Neural cell (in vitro differentiated cells): ENCODE measurements at regions not wholly inside any gene's neighbourhood (a gene's known extent, or its start where the extent isn't known, plus 50 kb on each side); places are given as distances from the start of the nearest gene placed in this dataset.

Source experiments
- H2AFZ ChIP-seq: fragments of 200-600, 300-800 bp; sonication (generic), shearing (Covaris generic); 2 replicates; pipeline ENCODE4 v1.6.0; 2014; ENCODE audit warnings: low read depth, mild to moderate bottlenecking, antibody characterized with exemption, low read length, moderate library complexity
- H3F3A ChIP-seq: fragments of 200-600 bp; shearing (Covaris generic); 2 replicates; pipeline ENCODE4 v1.6.1; 2016; ENCODE audit warnings: mild to moderate bottlenecking, moderate library complexity, mixed read lengths, antibody characterized with exemption, low read length; ENCODE audit not compliant: insufficient read depth, poor library complexity, severe bottlenecking
- H3K27ac ChIP-seq: fragments of 200-600, 300-800 bp; sonication (generic), shearing (Covaris generic); 2 replicates; pipeline ENCODE4 v1.5.1; 2014; ENCODE audit warnings: mild to moderate bottlenecking, low read length, moderate library complexity
- H3K27me3 ChIP-seq: fragments of 300-800, 200-600 bp; sonication (generic), shearing (Covaris generic); 2 replicates; pipeline ENCODE4 v1.6.0; 2014; ENCODE audit warnings: mild to moderate bottlenecking, low read depth, low read length, moderate library complexity; ENCODE audit not compliant: insufficient read depth
- H3K36me3 ChIP-seq: fragments of 300-800, 200-600 bp; sonication (generic), shearing (Covaris generic); 2 replicates; pipeline ENCODE4 v1.5.1; 2014; ENCODE audit warnings: mild to moderate bottlenecking, antibody characterized with exemption, low read length, moderate library complexity; ENCODE audit not compliant: insufficient read depth
- H3K4me2 ChIP-seq: fragments of 300-800, 200-600 bp; sonication (generic), shearing (Covaris generic); 2 replicates; pipeline ENCODE4 v1.6.0; 2014; ENCODE audit warnings: mild to moderate bottlenecking, low read length
- H3K4me3 ChIP-seq: fragments of 300-800, 200-600 bp; sonication (generic), shearing (Covaris generic); 2 replicates; pipeline ENCODE4 v1.5.1; 2014; ENCODE audit warnings: mild to moderate bottlenecking, low read length, moderate library complexity
- H3K79me2 ChIP-seq: fragments of 200-600 bp; shearing (Covaris generic); replicated peaks from 2 replicates; pipeline ENCODE4 v1.6.0; 2014; ENCODE audit warnings: mild to moderate bottlenecking, low read length, moderate library complexity; ENCODE audit not compliant: insufficient read depth
- H3K9ac ChIP-seq: fragments of 300-800, 200-600 bp; sonication (generic), shearing (Covaris generic); 2 replicates; pipeline ENCODE4 v1.6.1; 2016; ENCODE audit warnings: mild to moderate bottlenecking, low read length, mixed read lengths
- H3K9me2 ChIP-seq: fragments of 200-600 bp; shearing (Covaris generic); 2 replicates; pipeline ENCODE4 v1.6.1; 2016; ENCODE audit warnings: mild to moderate bottlenecking, low read length, mixed read lengths; ENCODE audit not compliant: insufficient read depth
- H3K9me3 ChIP-seq: fragments of 200-600, 300-800 bp; sonication (generic), shearing (Covaris generic); 2 replicates; pipeline ENCODE4 v1.6.1; 2016; ENCODE audit warnings: mild to moderate bottlenecking, mixed run types, low read length, moderate library complexity, mixed read lengths
- H4K20me1 ChIP-seq: fragments of 200-600 bp; shearing (Covaris generic); 2 replicates; pipeline ENCODE4 v1.6.1; 2016; ENCODE audit warnings: mild to moderate bottlenecking, mixed run types; ENCODE audit not compliant: insufficient read depth
- EP300 ChIP-seq: fragments of 450-650 bp; conservative IDR thresholded peaks from 2 replicates; pipeline ENCODE4 v1.6.1; 2014; ENCODE audit warnings: antibody characterized with exemption, mild to moderate bottlenecking, moderate library complexity; ENCODE audit not compliant: poor library complexity, severe bottlenecking
- EZH2 ChIP-seq: fragments of 200-600, 300-800 bp; shearing (Covaris generic), sonication (generic); IDR thresholded peaks from 2 replicates; pipeline ENCODE4 v1.6.1; 2014; ENCODE audit warnings: antibody characterized with exemption, low read length, borderline replicate concordance, mild to moderate bottlenecking; ENCODE audit not compliant: insufficient read depth, poor library complexity, severe bottlenecking
- MXI1 ChIP-seq: fragments of 450-650 bp; conservative IDR thresholded peaks from 2 replicates; pipeline ENCODE4 v1.6.1; 2014; ENCODE audit warnings: antibody characterized with exemption, mild to moderate bottlenecking; ENCODE audit not compliant: poor library complexity, severe bottlenecking
- POLR2AphosphoS5 ChIP-seq: IDR thresholded peaks from 2 replicates; pipeline ENCODE4 v1.6.1; 2012
- RAD21 ChIP-seq: fragments of 450-650 bp; conservative IDR thresholded peaks from 2 replicates; pipeline ENCODE4 v1.6.1; 2014; ENCODE audit warnings: antibody characterized with exemption, mild to moderate bottlenecking, moderate library complexity
- SMC3 ChIP-seq: fragments of 450-650 bp; conservative IDR thresholded peaks from 2 replicates; pipeline ENCODE4 v1.6.1; 2014; ENCODE audit warnings: antibody characterized with exemption, mild to moderate bottlenecking, moderate library complexity; ENCODE audit not compliant: poor library complexity
- TAF1 ChIP-seq: IDR thresholded peaks from 2 replicates; pipeline ENCODE4 v1.6.1; 2012; ENCODE audit warnings: low read depth
- TF ChIP-seq, protein P1 (sequence below): IDR thresholded peaks from 2 replicates; pipeline ENCODE4 v1.6.1; 2012; ENCODE audit warnings: borderline replicate concordance
- TF ChIP-seq, protein P2 (sequence below): fragments of 450-650 bp; IDR thresholded peaks from 2 replicates; pipeline ENCODE4 v1.5.1; 2014; ENCODE audit warnings: antibody characterized with exemption, mild to moderate bottlenecking, moderate library complexity; ENCODE audit not compliant: poor library complexity, severe bottlenecking

DNA sequence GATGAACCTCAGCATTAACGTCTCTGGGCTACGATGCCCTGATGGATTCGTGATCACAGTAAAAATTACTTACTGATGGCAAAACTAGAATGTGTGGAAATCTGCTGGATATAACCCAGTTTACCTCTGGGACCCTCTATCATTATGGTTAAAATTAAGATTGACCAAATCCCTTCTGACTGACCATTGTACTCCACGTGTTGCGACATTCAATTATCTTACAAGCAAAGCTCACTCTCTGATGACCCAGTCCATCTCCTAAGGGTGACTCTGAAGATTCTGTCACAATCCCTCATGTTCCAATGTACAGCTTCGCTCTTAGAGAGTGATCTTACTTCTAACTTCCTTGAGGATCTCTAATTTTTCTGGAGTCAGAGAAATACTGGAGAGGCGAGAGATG is 288.5 kb upstream of the RUNX1 start:
- no peaks in the 10 kb centered on the region for H3K9me3 ChIP-seq
- H3K9me2 ChIP-seq: no peaks in the 10 kb centered on the region
- H3K9ac ChIP-seq: no peak overlapping the region
- H3K27ac ChIP-seq: no peak overlapping the region
- no peaks in the 10 kb centered on the region for H3F3A ChIP-seq
- no peak overlapping the region for H2AFZ ChIP-seq
- H3K4me2 ChIP-seq: no peak overlapping the region
- no peak overlapping the region for H3K4me3 ChIP-seq
- no peaks in the 10 kb centered on the region for H4K20me1 ChIP-seq
- no peaks in the 10 kb centered on the region for H3K79me2 ChIP-seq
- no peaks in the 10 kb centered on the region for H3K36me3 ChIP-seq
- H3K27me3 ChIP-seq: no peaks in the 10 kb centered on the region
- no peak for TF ChIP-seq RAD21
- no peak for TF ChIP-seq MXI1
- TF ChIP-seq POLR2AphosphoS5: no peak
- TF ChIP-seq, protein P1, sequence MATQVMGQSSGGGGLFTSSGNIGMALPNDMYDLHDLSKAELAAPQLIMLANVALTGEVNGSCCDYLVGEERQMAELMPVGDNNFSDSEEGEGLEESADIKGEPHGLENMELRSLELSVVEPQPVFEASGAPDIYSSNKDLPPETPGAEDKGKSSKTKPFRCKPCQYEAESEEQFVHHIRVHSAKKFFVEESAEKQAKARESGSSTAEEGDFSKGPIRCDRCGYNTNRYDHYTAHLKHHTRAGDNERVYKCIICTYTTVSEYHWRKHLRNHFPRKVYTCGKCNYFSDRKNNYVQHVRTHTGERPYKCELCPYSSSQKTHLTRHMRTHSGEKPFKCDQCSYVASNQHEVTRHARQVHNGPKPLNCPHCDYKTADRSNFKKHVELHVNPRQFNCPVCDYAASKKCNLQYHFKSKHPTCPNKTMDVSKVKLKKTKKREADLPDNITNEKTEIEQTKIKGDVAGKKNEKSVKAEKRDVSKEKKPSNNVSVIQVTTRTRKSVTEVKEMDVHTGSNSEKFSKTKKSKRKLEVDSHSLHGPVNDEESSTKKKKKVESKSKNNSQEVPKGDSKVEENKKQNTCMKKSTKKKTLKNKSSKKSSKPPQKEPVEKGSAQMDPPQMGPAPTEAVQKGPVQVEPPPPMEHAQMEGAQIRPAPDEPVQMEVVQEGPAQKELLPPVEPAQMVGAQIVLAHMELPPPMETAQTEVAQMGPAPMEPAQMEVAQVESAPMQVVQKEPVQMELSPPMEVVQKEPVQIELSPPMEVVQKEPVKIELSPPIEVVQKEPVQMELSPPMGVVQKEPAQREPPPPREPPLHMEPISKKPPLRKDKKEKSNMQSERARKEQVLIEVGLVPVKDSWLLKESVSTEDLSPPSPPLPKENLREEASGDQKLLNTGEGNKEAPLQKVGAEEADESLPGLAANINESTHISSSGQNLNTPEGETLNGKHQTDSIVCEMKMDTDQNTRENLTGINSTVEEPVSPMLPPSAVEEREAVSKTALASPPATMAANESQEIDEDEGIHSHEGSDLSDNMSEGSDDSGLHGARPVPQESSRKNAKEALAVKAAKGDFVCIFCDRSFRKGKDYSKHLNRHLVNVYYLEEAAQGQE: no peak
- no peak for TF ChIP-seq EP300
- no peak for TF ChIP-seq EZH2
- TF ChIP-seq, protein P2, sequence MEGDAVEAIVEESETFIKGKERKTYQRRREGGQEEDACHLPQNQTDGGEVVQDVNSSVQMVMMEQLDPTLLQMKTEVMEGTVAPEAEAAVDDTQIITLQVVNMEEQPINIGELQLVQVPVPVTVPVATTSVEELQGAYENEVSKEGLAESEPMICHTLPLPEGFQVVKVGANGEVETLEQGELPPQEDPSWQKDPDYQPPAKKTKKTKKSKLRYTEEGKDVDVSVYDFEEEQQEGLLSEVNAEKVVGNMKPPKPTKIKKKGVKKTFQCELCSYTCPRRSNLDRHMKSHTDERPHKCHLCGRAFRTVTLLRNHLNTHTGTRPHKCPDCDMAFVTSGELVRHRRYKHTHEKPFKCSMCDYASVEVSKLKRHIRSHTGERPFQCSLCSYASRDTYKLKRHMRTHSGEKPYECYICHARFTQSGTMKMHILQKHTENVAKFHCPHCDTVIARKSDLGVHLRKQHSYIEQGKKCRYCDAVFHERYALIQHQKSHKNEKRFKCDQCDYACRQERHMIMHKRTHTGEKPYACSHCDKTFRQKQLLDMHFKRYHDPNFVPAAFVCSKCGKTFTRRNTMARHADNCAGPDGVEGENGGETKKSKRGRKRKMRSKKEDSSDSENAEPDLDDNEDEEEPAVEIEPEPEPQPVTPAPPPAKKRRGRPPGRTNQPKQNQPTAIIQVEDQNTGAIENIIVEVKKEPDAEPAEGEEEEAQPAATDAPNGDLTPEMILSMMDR: no peak
- no peak for TF ChIP-seq TAF1
- no peak for TF ChIP-seq SMC3

DNA sequence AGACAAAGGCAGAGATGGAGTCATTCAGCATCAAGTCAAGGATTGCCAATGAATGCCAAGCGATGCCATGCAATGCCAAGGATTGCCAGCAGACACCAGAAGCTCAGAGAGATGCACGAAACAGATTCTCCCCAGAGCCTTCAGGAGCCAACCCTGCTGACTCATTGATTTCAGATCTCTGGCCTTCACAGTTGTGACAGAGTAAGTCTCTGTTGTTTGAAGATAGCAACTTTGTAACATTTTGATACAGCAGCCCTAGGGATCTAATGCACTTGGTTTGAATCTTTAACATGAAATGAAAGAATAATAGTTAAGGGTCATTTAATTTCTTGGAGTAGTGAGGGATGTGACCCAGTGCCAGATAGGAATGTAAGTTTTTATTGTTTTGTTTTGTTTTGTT is 287.4 kb upstream of the RUNX1 start:
- Histone ChIP-seq H3K9me2 (no peaks in the 10 kb centered on the region), H4K20me1 (no peaks in the 10 kb centered on the region), H3K9ac (no peak overlapping the region), H3K9me3 (no peaks in the 10 kb centered on the region), H3K27ac (no peak overlapping the region), H3K4me3 (no peak overlapping the region), H3K36me3 (no peaks in the 10 kb centered on the region), H3F3A (no peaks in the 10 kb centered on the region), H3K4me2 (no peak overlapping the region), H3K79me2 (no peaks in the 10 kb centered on the region), H3K27me3 (no peaks in the 10 kb centered on the region), H2AFZ (no peak overlapping the region)
- TF ChIP-seq RAD21: no peak
- TF ChIP-seq, protein P2: no peak
- no peak for TF ChIP-seq MXI1
- TF ChIP-seq POLR2AphosphoS5: no peak
- TF ChIP-seq, protein P1: no peak
- TF ChIP-seq EP300: no peak
- no peak for TF ChIP-seq EZH2
- TF ChIP-seq SMC3: no peak
- no peak for TF ChIP-seq TAF1
